ENCODE measurements at regions not wholly inside any gene's neighbourhood (a gene's known extent, or its start where the extent isn't known, plus 50 kb on each side); places are given as distances from the start of the nearest gene placed in this dataset.

GRCh38 chr6:15908871-15909270, 220.0 kb upstream of the MYLIP start:
- TF ChIP-seq, protein P1, sequence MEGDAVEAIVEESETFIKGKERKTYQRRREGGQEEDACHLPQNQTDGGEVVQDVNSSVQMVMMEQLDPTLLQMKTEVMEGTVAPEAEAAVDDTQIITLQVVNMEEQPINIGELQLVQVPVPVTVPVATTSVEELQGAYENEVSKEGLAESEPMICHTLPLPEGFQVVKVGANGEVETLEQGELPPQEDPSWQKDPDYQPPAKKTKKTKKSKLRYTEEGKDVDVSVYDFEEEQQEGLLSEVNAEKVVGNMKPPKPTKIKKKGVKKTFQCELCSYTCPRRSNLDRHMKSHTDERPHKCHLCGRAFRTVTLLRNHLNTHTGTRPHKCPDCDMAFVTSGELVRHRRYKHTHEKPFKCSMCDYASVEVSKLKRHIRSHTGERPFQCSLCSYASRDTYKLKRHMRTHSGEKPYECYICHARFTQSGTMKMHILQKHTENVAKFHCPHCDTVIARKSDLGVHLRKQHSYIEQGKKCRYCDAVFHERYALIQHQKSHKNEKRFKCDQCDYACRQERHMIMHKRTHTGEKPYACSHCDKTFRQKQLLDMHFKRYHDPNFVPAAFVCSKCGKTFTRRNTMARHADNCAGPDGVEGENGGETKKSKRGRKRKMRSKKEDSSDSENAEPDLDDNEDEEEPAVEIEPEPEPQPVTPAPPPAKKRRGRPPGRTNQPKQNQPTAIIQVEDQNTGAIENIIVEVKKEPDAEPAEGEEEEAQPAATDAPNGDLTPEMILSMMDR (conservative IDR thresholded peaks at IDR 0.05): no peak
- TF ChIP-seq ZFX (IDR thresholded peaks at IDR 0.05): no peak
